Muscle of leg (tissue), 3 donors: ENCODE measurements at regions not wholly inside any gene's neighbourhood (a gene's known extent, or its start where the extent isn't known, plus 50 kb on each side); places are given as distances from the start of the nearest gene placed in this dataset.

Experiments used
- DNase-seq: peaks from one replicate; pipeline ENCODE4 v3.0.0; 2013
- H3K27ac ChIP-seq: one replicate; pipeline ENCODE4 v1.5.1; 2013; ENCODE audit warnings: mild to moderate bottlenecking, low read length, control low read depth
- H3K27me3 ChIP-seq: one replicate; pipeline ENCODE4 v1.6.1; 2013; ENCODE audit warnings: low read length; ENCODE audit not compliant: control insufficient read depth, insufficient read depth
- H3K36me3 ChIP-seq: one replicate; pipeline ENCODE4 v1.6.1; 2013; ENCODE audit warnings: low read length; ENCODE audit not compliant: control insufficient read depth, insufficient read depth
- H3K4me1 ChIP-seq: one replicate; pipeline ENCODE4 v1.6.1; 2013; ENCODE audit warnings: low read length; ENCODE audit not compliant: control insufficient read depth, insufficient read depth
- H3K4me3 ChIP-seq: one replicate; pipeline ENCODE4 v1.5.1; 2013; ENCODE audit warnings: low read length, control low read depth
- H3K9me3 ChIP-seq: replicated peaks from 2 replicates; pipeline ENCODE4 v1.6.1; 2013; ENCODE audit warnings: low read depth, low read length; ENCODE audit not compliant: control insufficient read depth
- WGBS: methylation state at CpG from one replicate; pipeline ENCODE4 v1.1.5; 2013; ENCODE audit warnings: missing lambda C conversion rate; ENCODE audit not compliant: insufficient coverage; 5-methylcytosine and 5-hydroxymethylcytosine counted together

DNA sequence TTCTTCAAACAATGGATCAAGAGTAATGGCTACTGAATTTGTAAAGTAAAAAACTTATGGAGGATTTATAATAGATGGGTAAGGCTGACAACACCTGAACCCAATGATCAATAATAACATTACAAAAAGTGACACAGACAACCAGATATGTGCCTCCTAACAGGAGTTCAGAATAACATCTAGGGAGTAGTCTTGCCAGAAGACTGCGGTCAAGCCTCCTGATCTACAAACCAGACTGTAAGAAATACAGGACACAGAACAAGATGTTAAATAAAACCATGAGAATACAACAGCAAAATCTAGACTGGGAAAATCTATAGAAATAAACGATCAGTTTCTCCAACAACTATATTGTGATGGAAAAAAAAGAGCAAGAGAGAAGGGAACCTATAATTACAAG lies 262.6 kb upstream of the TMTC1 start:
- Histone ChIP-seq H3K4me1 (no peaks in the 10 kb centered on the region), H3K27ac (no peak overlapping the region), H3K27me3 (no peaks in the 10 kb centered on the region), H3K9me3 (no peaks in the 10 kb centered on the region), H3K4me3 (no peak overlapping the region), H3K36me3 (no peaks in the 10 kb centered on the region)
- WGBS: no CpG with 5 or more reads among the region's 2 CpGs
- DNase-seq: no peak

DNA sequence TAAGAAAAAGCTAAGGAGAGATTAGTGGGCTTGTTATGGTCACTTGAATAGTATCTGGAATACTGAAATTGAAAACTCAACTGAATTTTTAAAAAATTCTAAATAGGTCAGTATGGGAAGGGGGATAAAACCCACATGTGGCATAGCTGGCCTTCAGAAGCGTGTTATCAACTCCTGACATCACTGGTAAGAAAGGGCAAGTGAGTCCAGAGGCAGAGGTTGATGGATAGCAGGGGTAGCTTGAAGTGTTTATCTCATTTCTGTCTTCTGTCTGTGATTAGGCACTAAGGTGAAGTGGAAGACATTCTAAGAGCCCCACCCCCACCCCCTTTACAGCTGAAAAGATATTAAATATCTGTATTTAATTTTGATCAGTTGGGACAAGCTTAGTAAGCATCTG lies 261.4 kb upstream of the TMTC1 start:
- WGBS: no CpG with 5 or more reads among the region's 1 CpG
- no peak overlapping the region for H3K27ac ChIP-seq
- no peak overlapping the region for H3K4me3 ChIP-seq
- no peaks in the 10 kb centered on the region for H3K4me1 ChIP-seq
- no peaks in the 10 kb centered on the region for H3K27me3 ChIP-seq
- DNase-seq: no peak
- H3K36me3 ChIP-seq: no peaks in the 10 kb centered on the region
- H3K9me3 ChIP-seq: no peaks in the 10 kb centered on the region

- Histone ChIP-seq H3K9me3 (no peaks in the 10 kb centered on the region), H3K4me1 (no peaks in the 10 kb centered on the region), H3K27ac (no peak overlapping the region), H3K27me3 (no peaks in the 10 kb centered on the region), H3K4me3 (no peak overlapping the region), H3K36me3 (no peaks in the 10 kb centered on the region)
- WGBS: 72% methylated on average over 4 of the region's 4 CpGs
- DNase-seq: no peak
Measured at GRCh38 chr12:30044206-30044605, 260.5 kb upstream of the TMTC1 start.

DNA sequence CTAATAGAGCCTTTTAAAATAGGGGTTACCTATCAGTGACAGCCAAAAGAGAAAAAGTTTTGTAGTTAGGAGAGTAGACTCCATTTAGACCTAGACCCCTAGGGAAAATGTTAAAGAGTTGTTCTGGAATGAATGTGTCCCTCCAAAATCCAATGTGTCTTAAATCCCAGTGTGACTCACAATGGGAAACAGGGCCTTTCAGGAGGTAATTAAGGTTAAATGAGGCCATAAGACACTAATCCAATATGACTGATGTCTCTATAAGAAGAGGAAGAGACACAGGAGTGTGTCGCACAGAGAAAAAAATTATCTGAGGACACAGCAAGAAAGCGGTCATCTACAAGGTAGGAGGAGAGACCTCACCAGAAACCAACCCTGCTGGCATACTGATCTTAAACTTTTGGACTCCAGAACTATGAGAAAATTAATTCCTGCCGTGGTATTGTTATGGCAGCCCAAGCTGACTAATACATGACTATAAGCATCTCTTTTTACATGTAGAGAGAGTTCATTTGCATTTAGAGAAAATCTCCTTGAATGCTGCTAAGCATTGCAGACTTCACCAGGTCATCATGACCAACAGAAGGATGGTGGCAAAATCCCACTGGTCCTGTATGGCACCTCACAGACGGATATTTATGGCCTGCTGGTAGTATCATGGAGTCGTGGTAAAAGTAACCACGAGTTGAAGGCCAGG lies 259.6 kb upstream of the TMTC1 start:
- H3K27ac ChIP-seq: no peak overlapping the region
- H3K9me3 ChIP-seq: no peaks in the 10 kb centered on the region
- H3K36me3 ChIP-seq: no peaks in the 10 kb centered on the region
- H3K4me3 ChIP-seq: no peak overlapping the region
- no CpG with 5 or more reads among the region's 6 CpGs for WGBS
- DNase-seq: no peak
- H3K4me1 ChIP-seq: no peaks in the 10 kb centered on the region
- H3K27me3 ChIP-seq: no peaks in the 10 kb centered on the region

DNA sequence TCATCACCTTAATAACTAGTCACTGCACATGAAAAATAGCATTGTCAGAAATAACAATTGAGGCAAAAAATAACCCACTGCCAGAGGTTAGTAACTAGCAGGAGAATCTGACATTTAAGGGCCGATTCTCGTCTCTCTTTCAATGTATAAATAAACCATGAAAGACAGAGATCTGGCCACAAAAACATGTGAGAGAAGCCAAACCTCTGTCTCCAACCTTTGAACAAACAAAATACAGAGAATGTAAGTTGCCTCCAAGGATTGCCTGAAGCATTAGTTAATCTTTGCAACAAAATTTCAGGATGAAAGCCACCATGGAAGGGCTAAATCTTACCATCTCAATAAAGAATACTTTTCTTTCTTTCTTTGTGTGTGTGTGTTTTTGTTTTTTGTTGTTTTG lies 257.4 kb upstream of the TMTC1 start:
- WGBS: no CpG with 5 or more reads among the region's 2 CpGs

DNA sequence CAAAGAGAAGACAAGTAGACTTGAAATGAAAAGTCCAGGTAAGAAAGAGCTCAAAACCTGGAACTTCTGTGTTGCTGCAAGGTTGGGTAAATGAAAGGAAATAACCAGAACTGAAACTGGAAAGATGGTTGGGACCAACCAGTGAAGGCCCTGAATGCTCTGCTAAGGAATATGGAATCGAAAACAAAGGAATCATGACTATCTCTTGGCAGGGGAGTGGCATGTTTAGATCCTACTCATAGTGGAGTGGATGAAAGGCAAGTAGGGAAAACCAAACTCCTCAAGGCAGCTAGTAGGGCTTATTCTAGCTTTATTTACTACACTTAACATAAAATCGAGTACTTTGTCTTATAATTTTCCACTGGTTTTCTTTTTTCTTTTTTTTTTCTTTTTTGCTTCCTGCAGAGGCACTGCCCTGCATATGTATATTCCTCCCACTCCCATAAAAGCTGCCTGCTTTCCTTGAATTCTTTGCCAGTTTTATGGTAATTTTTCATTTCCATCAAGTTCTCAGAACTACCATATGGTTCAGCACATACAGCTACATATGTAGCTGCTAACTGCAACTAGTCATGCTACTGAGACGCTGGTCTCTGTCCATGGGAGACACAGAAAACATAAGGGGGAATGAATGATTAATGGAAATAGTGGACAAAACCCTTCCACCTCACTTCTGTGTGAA lies 247.1 kb upstream of the TMTC1 start:
- no peak overlapping the region for H3K4me3 ChIP-seq
- 100% methylated on average over 1 of the region's 3 CpGs for WGBS
- no peak for DNase-seq
- H3K9me3 ChIP-seq: no peaks in the 10 kb centered on the region
- no peak overlapping the region for H3K27ac ChIP-seq
- H3K4me1 ChIP-seq: no peaks in the 10 kb centered on the region
- H3K27me3 ChIP-seq: no peaks in the 10 kb centered on the region
- H3K36me3 ChIP-seq: no peaks in the 10 kb centered on the region

More for the DNA sequence above, 257.4 kb upstream of the TMTC1 start:
- H3K36me3 ChIP-seq: no peaks in the 10 kb centered on the region
- H3K4me1 ChIP-seq: no peaks in the 10 kb centered on the region
- H3K4me3 ChIP-seq: no peak overlapping the region
- no peak overlapping the region for H3K27ac ChIP-seq
- DNase-seq: no peak
- no peaks in the 10 kb centered on the region for H3K27me3 ChIP-seq
- H3K9me3 ChIP-seq: no peaks in the 10 kb centered on the region

DNA sequence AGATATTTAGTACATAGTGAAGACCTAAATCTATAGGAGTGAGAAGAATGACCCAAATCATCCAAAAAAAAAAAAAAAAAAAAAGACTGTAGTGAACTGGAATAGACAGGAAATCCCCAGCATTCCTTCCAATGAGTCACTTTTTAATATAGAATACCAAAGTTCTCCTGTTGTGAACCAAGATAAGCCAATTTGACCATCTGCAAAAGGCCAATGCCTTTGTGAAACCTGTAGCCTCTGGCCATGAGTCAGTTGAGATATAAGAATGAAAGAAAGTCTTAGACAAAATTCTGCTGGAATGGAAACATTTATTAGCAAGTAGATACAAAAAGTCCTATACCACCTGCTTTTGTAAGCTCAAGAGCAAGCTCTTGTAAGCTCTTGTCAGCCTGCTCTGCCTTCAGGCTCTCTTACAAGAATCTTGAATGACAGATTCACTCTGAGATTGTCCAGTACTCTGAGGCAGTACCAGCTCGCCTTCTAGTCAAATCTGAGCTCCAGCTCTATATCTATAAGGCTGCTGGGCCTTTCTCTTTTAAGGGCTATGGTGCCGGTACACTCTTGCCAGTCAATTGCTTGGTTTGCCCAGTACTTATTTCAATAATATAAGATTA lies 243.0 kb upstream of the TMTC1 start:
- Histone ChIP-seq H3K4me3 (no peak overlapping the region), H3K27me3 (no peaks in the 10 kb centered on the region), H3K27ac (no peak overlapping the region), H3K4me1 (no peaks in the 10 kb centered on the region), H3K9me3 (peaks cover 5% of the 10 kb centered on the region), H3K36me3 (no peaks in the 10 kb centered on the region)
- 100% methylated on average over 1 of the region's 2 CpGs for WGBS
- no peak for DNase-seq

DNA sequence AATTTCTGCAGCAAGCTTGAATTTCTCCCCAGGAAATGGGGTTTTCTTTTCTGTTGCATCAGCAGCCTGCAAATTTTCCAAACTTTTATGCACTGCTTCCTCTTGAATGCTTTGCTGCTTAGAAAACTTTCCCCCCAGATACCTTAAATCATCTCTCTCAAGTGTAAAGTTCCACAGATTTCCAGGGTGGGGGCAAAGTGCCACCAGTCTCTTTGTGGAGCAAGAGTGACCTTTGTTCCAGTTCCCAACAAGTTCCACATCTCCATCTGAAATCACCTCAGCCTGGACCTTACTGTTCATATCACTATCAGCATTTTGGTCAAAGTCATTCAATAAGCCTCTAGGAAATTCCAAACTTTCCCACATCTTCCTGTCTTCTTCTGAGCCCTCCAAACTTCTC lies 241.6 kb upstream of the TMTC1 start:
- Histone ChIP-seq H3K9me3 (peaks cover 5% of the 10 kb centered on the region), H3K27me3 (no peaks in the 10 kb centered on the region), H3K36me3 (no peaks in the 10 kb centered on the region), H3K4me3 (no peak overlapping the region), H3K27ac (no peak overlapping the region), H3K4me1 (no peaks in the 10 kb centered on the region)
- DNase-seq: no peak

GRCh38 chr12:30023186-30023585 lies 239.4 kb upstream of the TMTC1 start:
- no peaks in the 10 kb centered on the region for H3K36me3 ChIP-seq
- no peaks in the 10 kb centered on the region for H3K27me3 ChIP-seq
- no CpG with 5 or more reads among the region's 2 CpGs for WGBS
- no peak overlapping the region for H3K27ac ChIP-seq
- H3K4me3 ChIP-seq: no peak overlapping the region
- peaks cover 5% of the 10 kb centered on the region for H3K9me3 ChIP-seq
- no peak for DNase-seq
- H3K4me1 ChIP-seq: peaks cover 3% of the 10 kb centered on the region

DNA sequence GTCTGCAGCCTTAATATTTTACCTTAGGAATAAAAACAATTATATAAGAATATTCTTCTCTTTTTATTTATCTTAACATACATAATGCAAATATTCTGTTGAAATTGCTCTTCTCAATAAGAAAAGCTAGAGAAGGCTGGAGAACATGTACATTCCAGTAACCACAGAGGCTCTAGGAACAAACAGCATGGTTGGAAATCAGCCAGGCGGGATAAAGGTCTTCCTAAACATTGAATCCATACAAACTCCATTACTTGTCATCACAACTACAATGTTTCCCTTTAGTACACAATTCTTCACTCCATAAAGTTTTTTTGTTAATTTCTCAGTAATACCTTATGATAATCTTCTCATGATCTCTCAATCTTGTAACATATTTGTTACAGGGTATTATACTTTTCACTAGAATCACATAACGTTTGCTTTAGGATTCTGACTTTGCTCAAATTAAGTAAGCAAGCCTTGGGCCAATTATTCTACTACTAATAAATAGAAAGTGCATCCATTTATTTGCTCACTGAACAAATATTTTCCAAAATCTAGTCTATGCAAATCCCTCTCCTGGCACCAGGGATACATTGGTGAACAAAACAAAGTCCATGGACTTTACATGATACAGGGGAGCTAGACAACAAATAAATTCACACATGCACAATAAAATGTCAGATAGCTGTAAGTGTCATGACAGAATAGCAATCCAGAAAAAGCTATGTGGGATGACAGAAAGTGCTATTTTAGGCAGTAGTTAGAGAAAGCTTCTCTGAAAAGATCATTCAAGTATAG lies 237.5 kb upstream of the TMTC1 start:
- peak; percentile 69 for DNase-seq
- 60% methylated on average over 1 of the region's 2 CpGs for WGBS
- Histone ChIP-seq H3K27me3 (no peaks in the 10 kb centered on the region), H3K36me3 (no peaks in the 10 kb centered on the region), H3K4me1 (peaks cover 3% of the 10 kb centered on the region), H3K4me3 (no peak overlapping the region), H3K9me3 (peaks cover 5% of the 10 kb centered on the region), H3K27ac (no peak overlapping the region)
